Activated T-helper 1 cell treated with anti-CD3 and anti-CD28 coated beads, Interleukin-12 subunit alpha, Interleukin-12 subunit beta, Interleukin-2, Interleukin-4 antibody, amounts not matched to agents 30 ng/mL and 10 ng/mL and 1 ng/mL, durations not matched to agents 14 hours and 24 hours and 36 hours (primary cell): ENCODE measurements at regions not wholly inside any gene's neighbourhood (a gene's known extent, or its start where the extent isn't known, plus 50 kb on each side); places are given as distances from the start of the nearest gene placed in this dataset.
"Not testable (repeated sequence)": the region's sequence is repeated elsewhere in the genome, so short reads cannot be mapped to it uniquely, and the experiment has no call there.

Experiments used
- DNase-seq: peaks from one replicate; pipeline ENCODE4 v3.0.0; 2021; ENCODE audit warnings: low spot score
- H3K27ac Mint-ChIP-seq: one replicate; pipeline ENCODE4 v1.8.0; 2021; ENCODE audit warnings: mild to moderate bottlenecking, mixed read lengths
- H3K27me3 Mint-ChIP-seq: one replicate; pipeline ENCODE4 v1.8.0; 2022; ENCODE audit warnings: mild to moderate bottlenecking, moderate library complexity, mixed read lengths; ENCODE audit not compliant: insufficient read depth
- H3K36me3 Mint-ChIP-seq: one replicate; pipeline ENCODE4 v1.8.0; 2021; ENCODE audit warnings: low read depth, mixed read lengths
- H3K4me1 Mint-ChIP-seq: one replicate; pipeline ENCODE4 v1.8.0; 2021; ENCODE audit warnings: low read depth, mixed read lengths
- H3K4me3 Mint-ChIP-seq: one replicate; pipeline ENCODE4 v1.8.0; 2021; ENCODE audit warnings: mild to moderate bottlenecking, moderate library complexity, mixed read lengths
- H3K9me3 Mint-ChIP-seq: one replicate; pipeline ENCODE4 v1.8.0; 2021; ENCODE audit warnings: mixed read lengths
- intact Hi-C: fragments of 100-400 bp; cut with micrococcal nuclease; formaldehyde crosslinking; loops from one replicate; pipeline ENCODE4 v1.15.1; 2024

DNA sequence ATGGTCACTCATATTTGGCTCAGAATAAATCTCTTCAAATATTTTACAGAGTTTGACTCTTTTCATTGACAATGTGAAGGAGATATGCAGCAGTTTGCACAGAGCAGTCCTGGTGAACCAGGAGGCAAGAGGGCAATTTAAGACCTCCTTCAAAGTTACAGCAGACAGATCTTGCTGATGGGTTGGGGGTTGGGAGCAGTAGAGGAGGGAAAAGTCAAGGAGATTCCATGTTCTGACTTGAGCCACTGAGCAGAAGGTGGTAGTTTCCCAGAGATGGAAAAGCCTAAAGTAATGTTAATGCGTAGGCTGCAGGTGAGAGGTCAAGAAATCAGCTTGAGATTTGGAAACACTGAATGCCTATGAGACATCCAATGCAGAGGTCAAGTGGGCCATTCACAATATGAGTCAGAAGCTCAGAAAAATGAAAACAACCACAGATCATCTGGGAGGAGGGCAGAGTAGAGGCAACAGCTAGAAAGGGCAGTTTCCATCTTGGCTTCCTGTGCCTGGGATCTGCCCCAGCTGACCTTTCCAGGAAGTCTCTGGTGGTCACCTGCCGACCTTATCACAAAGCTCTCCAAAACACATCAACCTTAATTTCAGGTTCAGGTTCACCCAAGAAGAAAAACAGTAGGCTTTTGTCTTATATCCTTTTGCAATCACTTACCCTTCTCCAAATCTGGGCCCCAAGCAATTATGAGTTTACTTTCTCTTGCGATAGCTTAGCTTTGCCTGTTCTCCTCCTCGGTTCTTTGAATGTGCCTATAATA is 197.5 kb upstream of the ARL4C start:
- Mint-ChIP-seq H3K9me3 (peaks cover 14% of the 10 kb centered on the region), H3K27me3 (peaks cover 2% of the 10 kb centered on the region), H3K27ac (no peak overlapping the region), H3K4me3 (no peak overlapping the region), H3K4me1 (no peaks in the 10 kb centered on the region), H3K36me3 (no peaks in the 10 kb centered on the region)
- intact Hi-C loops, result no loop called here
- DNase-seq, result no peak

- H3K4me1 Mint-ChIP-seq, H3K36me3 Mint-ChIP-seq, intact Hi-C loops, H3K27ac Mint-ChIP-seq, H3K4me3 Mint-ChIP-seq, DNase-seq, H3K27me3 Mint-ChIP-seq: not testable (repeated sequence)
- peaks cover 14% of the 10 kb centered on the region for H3K9me3 Mint-ChIP-seq
Measured at GRCh38 chr2:234693681-234694190, 196.9 kb upstream of the ARL4C start.

DNA sequence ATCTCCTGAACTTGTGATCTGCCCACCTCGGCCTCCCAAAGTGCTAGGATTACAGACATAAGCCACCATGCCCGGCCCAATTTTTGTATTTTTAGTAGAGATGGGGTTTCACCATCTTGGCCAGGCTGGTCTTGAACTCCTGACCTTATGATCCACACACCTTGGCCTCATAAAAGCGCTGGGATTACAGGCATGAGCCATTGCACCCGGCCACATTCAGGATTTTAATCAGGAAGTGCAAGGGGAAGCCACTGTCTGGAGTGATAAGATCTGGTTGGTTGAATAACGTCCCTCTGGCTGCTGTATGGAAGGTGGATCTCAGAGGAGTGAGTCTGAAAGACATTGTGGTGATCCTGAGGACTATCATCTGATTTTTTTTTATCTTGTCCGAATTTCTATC is 196.3 kb upstream of the ARL4C start:
- H3K4me1 Mint-ChIP-seq, H3K27ac Mint-ChIP-seq, intact Hi-C loops, DNase-seq, H3K36me3 Mint-ChIP-seq, H3K4me3 Mint-ChIP-seq, H3K27me3 Mint-ChIP-seq: not testable (repeated sequence)
- peaks cover 14% of the 10 kb centered on the region for H3K9me3 Mint-ChIP-seq

DNA sequence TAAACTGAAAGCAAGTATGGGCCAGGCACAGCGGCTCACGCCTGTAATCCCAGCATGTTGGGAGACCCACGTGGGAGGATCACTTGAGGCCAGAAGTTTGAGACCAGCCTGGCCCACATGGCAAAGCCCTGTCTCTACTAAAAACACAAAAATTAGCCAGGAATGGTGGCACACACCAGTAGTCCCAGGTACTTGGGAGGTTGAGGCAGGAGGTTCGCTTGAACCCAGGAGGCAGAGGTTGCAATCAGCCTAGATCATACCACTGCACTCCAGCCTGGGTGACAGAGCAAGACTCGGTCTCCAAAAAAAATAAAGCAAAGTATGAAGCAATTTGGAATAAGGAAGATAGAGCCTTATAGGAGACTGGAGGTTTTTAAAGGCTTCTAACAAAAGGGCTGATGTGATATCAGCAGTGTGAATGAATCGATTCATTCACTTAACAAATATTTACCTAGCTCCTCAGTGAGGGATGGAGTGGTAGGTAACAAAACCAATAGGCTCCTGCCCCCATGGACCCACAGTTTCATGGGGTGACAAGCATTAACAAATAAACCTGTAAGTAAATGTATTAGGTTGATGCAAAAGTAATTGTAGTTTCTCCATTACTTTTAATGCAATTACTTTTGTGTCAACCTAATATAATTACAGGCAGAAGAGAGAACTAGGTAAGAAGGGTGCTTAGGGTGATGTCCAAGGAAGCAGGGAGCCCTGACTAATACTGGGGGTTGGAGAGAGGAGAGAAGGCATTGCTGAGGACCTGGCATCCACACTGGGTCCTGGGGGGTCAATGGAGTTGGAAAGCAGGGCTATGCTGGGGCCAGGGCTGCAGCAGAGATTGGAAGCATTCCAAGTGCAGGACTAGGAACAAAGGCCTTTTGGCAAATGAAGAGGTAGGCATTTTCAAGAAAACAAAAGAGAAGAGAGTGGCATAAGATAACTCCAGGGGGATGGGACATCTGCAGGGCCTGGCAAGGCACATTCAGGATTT is 195.4 kb upstream of the ARL4C start:
- peaks cover 8% of the 10 kb centered on the region for H3K9me3 Mint-ChIP-seq
- H3K4me1 Mint-ChIP-seq, result no peaks in the 10 kb centered on the region
- intact Hi-C loops, result no loop called here
- DNase-seq, result no peak
- H3K36me3 Mint-ChIP-seq, result no peaks in the 10 kb centered on the region
- peaks cover 2% of the 10 kb centered on the region for H3K27me3 Mint-ChIP-seq
- H3K4me3 Mint-ChIP-seq, result no peak overlapping the region
- no peak overlapping the region for H3K27ac Mint-ChIP-seq

GRCh38 chr2:234691214-234691575 is 194.3 kb upstream of the ARL4C start:
- Mint-ChIP-seq H3K4me1 (no peaks in the 10 kb centered on the region), H3K36me3 (no peaks in the 10 kb centered on the region)

DNA sequence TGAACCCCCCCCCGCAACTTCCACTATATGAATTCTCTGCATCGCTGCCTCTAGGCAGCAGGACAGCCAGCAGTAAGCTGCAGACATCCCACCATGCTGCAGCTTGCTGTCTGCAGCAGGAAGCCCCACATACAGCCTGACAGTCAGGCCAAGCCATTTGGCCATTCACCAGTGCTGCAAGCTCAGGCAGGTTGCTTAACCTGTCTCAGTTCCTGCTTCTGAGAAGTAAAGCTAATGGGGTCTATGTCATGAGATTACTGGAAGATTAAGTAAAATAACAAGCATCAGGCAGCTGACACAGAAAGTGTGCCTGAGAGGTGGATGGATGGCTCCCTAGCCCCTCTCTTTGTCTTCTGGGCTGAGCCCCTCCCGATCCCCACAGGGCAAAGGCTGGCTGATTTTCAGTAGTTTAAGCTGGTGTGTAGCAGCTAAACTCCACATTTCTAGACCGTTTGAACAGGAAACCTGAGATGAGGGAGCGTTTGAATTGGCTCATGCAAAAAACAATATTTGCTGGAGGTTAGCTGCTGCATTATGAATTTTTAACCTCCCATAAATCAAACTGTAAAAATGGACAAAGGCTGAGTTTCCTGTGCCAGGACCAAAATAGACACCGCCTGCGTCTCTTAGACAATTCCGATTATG is 193.8 kb upstream of the ARL4C start:
- H3K4me1 Mint-ChIP-seq, result no peaks in the 10 kb centered on the region
- H3K9me3 Mint-ChIP-seq, result no peaks in the 10 kb centered on the region
- no peak overlapping the region for H3K27ac Mint-ChIP-seq
- H3K27me3 Mint-ChIP-seq, result peaks cover 4% of the 10 kb centered on the region
- intact Hi-C loops, result no loop called here
- H3K36me3 Mint-ChIP-seq, result no peaks in the 10 kb centered on the region
- DNase-seq, result no peak
- H3K4me3 Mint-ChIP-seq, result no peak overlapping the region

More at GRCh38 chr2:234691214-234691575, 194.3 kb upstream of the ARL4C start:
- H3K9me3 Mint-ChIP-seq, result peaks cover 3% of the 10 kb centered on the region
- intact Hi-C loops, result no loop called here
- no peak overlapping the region for H3K27ac Mint-ChIP-seq
- DNase-seq, result no peak
- peaks cover 2% of the 10 kb centered on the region for H3K27me3 Mint-ChIP-seq
- no peak overlapping the region for H3K4me3 Mint-ChIP-seq

DNA sequence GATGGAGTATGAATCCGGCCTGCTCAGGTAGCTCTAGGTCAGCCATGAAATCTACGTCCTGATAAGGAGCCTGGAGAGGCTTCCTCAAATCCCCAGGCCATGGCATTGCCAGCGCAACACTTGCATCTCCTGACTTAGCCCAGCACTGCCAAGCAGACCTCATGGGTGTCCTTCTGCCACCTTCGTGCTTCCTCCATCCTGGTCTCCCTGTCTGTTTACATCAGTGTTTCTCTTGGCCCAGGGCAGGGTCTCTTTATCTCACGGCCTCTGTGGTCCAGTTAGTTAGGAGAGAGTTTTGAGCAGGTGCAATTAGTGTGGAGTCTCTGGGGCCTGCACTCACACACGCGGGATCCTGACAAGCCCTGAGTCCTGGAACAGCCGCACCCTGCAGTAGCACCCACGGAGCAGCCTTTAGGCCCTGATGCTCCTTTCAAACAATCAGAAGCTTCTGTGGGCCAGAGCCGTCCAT is 193.1 kb upstream of the ARL4C start:
- intact Hi-C loops, result no loop called here
- DNase-seq, result no peak
- Mint-ChIP-seq H3K9me3 (no peaks in the 10 kb centered on the region), H3K4me1 (no peaks in the 10 kb centered on the region), H3K36me3 (no peaks in the 10 kb centered on the region), H3K27ac (no peak overlapping the region), H3K4me3 (no peak overlapping the region), H3K27me3 (peaks cover 4% of the 10 kb centered on the region)

DNA sequence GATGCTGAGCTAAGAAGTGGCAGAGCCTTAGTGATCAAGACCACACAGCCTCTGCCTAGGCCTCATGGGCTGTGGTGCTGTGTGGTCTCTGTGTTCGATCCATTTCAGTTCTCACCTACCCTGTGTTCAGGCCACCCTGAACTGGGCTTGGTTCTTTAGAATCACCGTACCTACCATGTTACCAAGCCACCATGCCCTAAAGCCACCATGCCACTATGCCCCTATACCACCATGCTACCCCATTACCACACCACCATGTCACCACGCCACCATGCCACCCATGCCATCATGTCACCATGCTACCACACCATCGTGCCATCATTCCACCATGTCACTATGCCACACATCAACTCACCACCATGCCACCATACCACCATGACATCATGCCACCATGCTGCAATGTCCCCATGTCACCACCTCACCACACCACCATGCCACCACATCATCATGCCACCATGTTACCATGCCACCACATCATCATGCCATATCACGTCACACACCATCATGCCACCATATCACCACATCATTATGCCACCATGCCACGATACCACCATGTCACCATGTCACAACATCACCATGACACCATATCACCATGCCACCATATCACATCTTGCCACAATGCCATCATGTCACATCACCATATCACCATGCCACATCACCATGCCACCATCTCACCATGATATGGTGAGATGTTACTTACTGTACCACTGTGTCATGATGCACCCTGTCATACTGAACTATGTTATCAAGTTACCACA is 191.0 kb upstream of the ARL4C start:
- intact Hi-C loops, result no loop called here
- Mint-ChIP-seq H3K27ac (no peak overlapping the region), H3K4me1 (no peaks in the 10 kb centered on the region), H3K4me3 (no peak overlapping the region), H3K9me3 (no peaks in the 10 kb centered on the region), H3K36me3 (no peaks in the 10 kb centered on the region), H3K27me3 (peaks cover 2% of the 10 kb centered on the region)
- no peak for DNase-seq

- no peak for DNase-seq
- no peaks in the 10 kb centered on the region for H3K4me1 Mint-ChIP-seq
- no peak overlapping the region for H3K27ac Mint-ChIP-seq
Measured at GRCh38 chr2:234686088-234686890, 189.4 kb upstream of the ARL4C start.

GRCh38 chr2:234684466-234684865 is 187.6 kb upstream of the ARL4C start:
- Mint-ChIP-seq H3K4me1 (no peaks in the 10 kb centered on the region), H3K9me3 (no peaks in the 10 kb centered on the region), H3K36me3 (no peaks in the 10 kb centered on the region), H3K4me3 (no peak overlapping the region), H3K27me3 (peaks cover 2% of the 10 kb centered on the region), H3K27ac (no peak overlapping the region)
- intact Hi-C loops, result no loop called here
- DNase-seq, result no peak

More at GRCh38 chr2:234686088-234686890, 189.4 kb upstream of the ARL4C start:
- intact Hi-C loops, result no loop called here
- no peaks in the 10 kb centered on the region for H3K36me3 Mint-ChIP-seq
- H3K4me3 Mint-ChIP-seq, result no peak overlapping the region
- no peaks in the 10 kb centered on the region for H3K9me3 Mint-ChIP-seq
- H3K27me3 Mint-ChIP-seq, result peaks cover 2% of the 10 kb centered on the region

DNA sequence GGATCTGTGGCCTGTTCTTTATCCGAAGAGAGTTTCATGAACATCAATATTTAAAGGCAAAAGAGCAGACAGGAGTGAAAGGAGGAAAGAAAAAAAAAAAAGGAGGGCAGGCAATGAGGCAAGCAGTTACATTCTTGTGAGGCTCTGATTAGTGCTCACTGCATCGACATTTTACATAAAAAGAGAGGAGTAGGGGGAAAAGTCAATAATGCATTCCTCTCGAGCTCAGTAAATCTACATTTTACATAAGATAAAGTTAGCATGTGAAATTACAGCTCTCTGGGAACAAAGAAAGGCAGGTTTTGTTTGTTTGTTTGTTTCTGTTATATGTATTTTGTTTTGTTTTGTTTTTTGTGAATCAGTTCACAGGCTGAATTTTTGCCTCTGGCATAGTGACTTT is 187.1 kb upstream of the ARL4C start:
- Mint-ChIP-seq H3K4me1 (no peaks in the 10 kb centered on the region), H3K27me3 (peaks cover 2% of the 10 kb centered on the region), H3K27ac (no peak overlapping the region), H3K9me3 (no peaks in the 10 kb centered on the region), H3K36me3 (no peaks in the 10 kb centered on the region), H3K4me3 (no peak overlapping the region)
- no peak for DNase-seq
- intact Hi-C loops, result no loop called here
